Left colon (tissue), 2 donors: ENCODE measurements at regions not wholly inside any gene's neighbourhood (a gene's known extent, or its start where the extent isn't known, plus 50 kb on each side); places are given as distances from the start of the nearest gene placed in this dataset.

Source experiments
- ATAC-seq: fragments of 200-7000 bp; cut with Tn5 transposase; one replicate; pipeline ENCODE4 v1.9.1; 2020; ENCODE audit warnings: mild to moderate bottlenecking, moderate library complexity
- DNase-seq, 2 donors: peaks; one replicate each; pipeline ENCODE4 v3.0.0-alpha.2; 2020
- intact Hi-C, 2 donors: fragments of 100-400 bp; cut with DNase I in 1 of 2; cut with micrococcal nuclease in 1 of 2; formaldehyde crosslinking; loops; one replicate each; pipeline versions ENCODE4 v1.11.2 to v1.14.0; 2022; cut with DNase I, micrococcal nuclease
- donor health status: DM: no; HTN: no; CAD: no.
- donor health status: DM: yes; HTN: yes; CAD: no.

GRCh38 chr2:3138621-3139020 lies 239.0 kb downstream of the EIPR1 start:
- DNase-seq = no peak
- no peak for ATAC-seq
- intact Hi-C loops = no loop called here

GRCh38 chr2:3137651-3138300 lies 239.8 kb downstream of the EIPR1 start:
- ATAC-seq = no peak
- intact Hi-C loops = no loop called here
- no peak for DNase-seq

GRCh38 chr2:3135676-3136075 lies 241.9 kb downstream of the EIPR1 start:
- ATAC-seq (no peak), DNase-seq (no peak)
- intact Hi-C loops = no loop called here

GRCh38 chr2:3134026-3134571 lies 243.5 kb downstream of the EIPR1 start:
- ATAC-seq = no peak
- intact Hi-C loops = no loop called here
- no peak for DNase-seq

- DNase-seq (no peak), ATAC-seq (no peak)
- intact Hi-C loops = no loop called here
Measured at GRCh38 chr2:3132966-3133365, 244.7 kb downstream of the EIPR1 start.

- intact Hi-C loops = no loop called here
- ATAC-seq = no peak
- no peak for DNase-seq
Measured at GRCh38 chr2:3132466-3132865, 245.2 kb downstream of the EIPR1 start.

GRCh38 chr2:3131636-3132326 lies 245.8 kb downstream of the EIPR1 start:
- ATAC-seq (no peak), DNase-seq (no peak)
- intact Hi-C loops = no loop called here

GRCh38 chr2:3130889-3131635 lies 246.6 kb downstream of the EIPR1 start:
- DNase-seq = no peak
- intact Hi-C loops = no loop called here
- ATAC-seq = no peak

- no peak for ATAC-seq
Measured at GRCh38 chr2:3130444-3130843, 247.2 kb downstream of the EIPR1 start.

GRCh38 chr2:3129867-3130266 lies 247.8 kb downstream of the EIPR1 start:
- ATAC-seq (no peak), DNase-seq (no peak)
- intact Hi-C loops = no loop called here

More at GRCh38 chr2:3130444-3130843, 247.2 kb downstream of the EIPR1 start:
- intact Hi-C loops = no loop called here
- DNase-seq = no peak

- ATAC-seq = no peak
- intact Hi-C loops = no loop called here
- DNase-seq = no peak
Measured at GRCh38 chr2:3128786-3129185, 248.8 kb downstream of the EIPR1 start.

GRCh38 chr2:3127710-3128109 lies 249.9 kb downstream of the EIPR1 start:
- DNase-seq = no peak
- intact Hi-C loops = no loop called here
- ATAC-seq = no peak

- no peak for DNase-seq
- no peak for ATAC-seq
- intact Hi-C loops = no loop called here
Measured at GRCh38 chr2:3126911-3127621, 250.6 kb downstream of the EIPR1 start.

GRCh38 chr2:3126171-3126910 lies 251.3 kb downstream of the EIPR1 start:
- intact Hi-C loops = no loop called here
- ATAC-seq (no peak), DNase-seq (no peak)

GRCh38 chr2:3125761-3126130 lies 251.9 kb downstream of the EIPR1 start:
- no peak for ATAC-seq
- intact Hi-C loops = no loop called here
- no peak for DNase-seq

GRCh38 chr2:3125001-3125760 lies 252.4 kb downstream of the EIPR1 start:
- intact Hi-C loops = no loop called here
- no peak for ATAC-seq
- no peak for DNase-seq

GRCh38 chr2:3122525-3122924 lies 255.1 kb downstream of the EIPR1 start:
- intact Hi-C loops = no loop called here
- no peak for ATAC-seq

GRCh38 chr2:3121601-3122000 lies 256.0 kb downstream of the EIPR1 start:
- no peak for DNase-seq
- no peak for ATAC-seq
- intact Hi-C loops = no loop called here

More at GRCh38 chr2:3122525-3122924, 255.1 kb downstream of the EIPR1 start:
- DNase-seq = no peak
